Esophagus squamous epithelium (tissue), 4 donors: ENCODE measurements at regions not wholly inside any gene's neighbourhood (a gene's known extent, or its start where the extent isn't known, plus 50 kb on each side); places are given as distances from the start of the nearest gene placed in this dataset.

Source experiments
- POLR2A ChIP-seq, 4 donors: fragments of 450-650 bp; IDR thresholded peaks; one replicate each; pipeline ENCODE4 v1.6.1; 2017; ENCODE audit warnings: antibody characterized with exemption in 4 of 4, mild to moderate bottlenecking in 4 of 4, moderate library complexity in 3 of 4
- TF ChIP-seq, protein P1 (sequence below), 6 experiments: fragments of 450-650 bp in 4 of 6; fragments of 200-600 bp in 2 of 6; sonication (generic) in 2 of 6; IDR thresholded peaks; one replicate each; pipeline ENCODE4 v1.5.1; 2016 to 2019; ENCODE audit warnings: antibody characterized with exemption in 6 of 6, mild to moderate bottlenecking in 4 of 6, moderate library complexity in 4 of 6

DNA sequence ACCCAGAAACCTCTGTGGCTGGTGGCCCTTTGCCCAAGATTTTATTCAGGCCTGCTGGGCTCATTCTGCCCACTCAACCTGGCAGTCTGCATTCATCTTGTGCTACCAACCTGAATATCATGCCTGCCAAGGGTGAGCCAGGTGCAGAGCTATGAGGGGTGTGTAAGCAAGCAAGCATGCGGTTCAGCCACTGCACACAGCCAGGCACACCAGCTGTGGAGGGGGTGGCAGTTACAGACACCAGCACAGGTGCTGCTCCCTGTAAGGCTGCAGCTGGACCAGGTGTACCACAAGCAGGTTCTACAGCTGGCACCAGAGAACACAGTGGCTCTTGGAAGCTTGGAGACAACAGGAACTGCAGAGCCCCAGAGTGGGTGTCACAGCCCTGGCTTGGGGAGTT is 633.2 kb downstream of the FBXO15 start:
- TF ChIP-seq, protein P1, sequence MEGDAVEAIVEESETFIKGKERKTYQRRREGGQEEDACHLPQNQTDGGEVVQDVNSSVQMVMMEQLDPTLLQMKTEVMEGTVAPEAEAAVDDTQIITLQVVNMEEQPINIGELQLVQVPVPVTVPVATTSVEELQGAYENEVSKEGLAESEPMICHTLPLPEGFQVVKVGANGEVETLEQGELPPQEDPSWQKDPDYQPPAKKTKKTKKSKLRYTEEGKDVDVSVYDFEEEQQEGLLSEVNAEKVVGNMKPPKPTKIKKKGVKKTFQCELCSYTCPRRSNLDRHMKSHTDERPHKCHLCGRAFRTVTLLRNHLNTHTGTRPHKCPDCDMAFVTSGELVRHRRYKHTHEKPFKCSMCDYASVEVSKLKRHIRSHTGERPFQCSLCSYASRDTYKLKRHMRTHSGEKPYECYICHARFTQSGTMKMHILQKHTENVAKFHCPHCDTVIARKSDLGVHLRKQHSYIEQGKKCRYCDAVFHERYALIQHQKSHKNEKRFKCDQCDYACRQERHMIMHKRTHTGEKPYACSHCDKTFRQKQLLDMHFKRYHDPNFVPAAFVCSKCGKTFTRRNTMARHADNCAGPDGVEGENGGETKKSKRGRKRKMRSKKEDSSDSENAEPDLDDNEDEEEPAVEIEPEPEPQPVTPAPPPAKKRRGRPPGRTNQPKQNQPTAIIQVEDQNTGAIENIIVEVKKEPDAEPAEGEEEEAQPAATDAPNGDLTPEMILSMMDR (IDR thresholded peaks at IDR 0.05) = no peak
- TF ChIP-seq POLR2A (IDR thresholded peaks at IDR 0.05) = no peak
